Trophoblast cell (in vitro differentiated cells and primary cell): ENCODE measurements at regions not wholly inside any gene's neighbourhood (a gene's known extent, or its start where the extent isn't known, plus 50 kb on each side); places are given as distances from the start of the nearest gene placed in this dataset.

ENCODE experiments used
- DNase-seq, 2 donors: peaks; one replicate each; pipeline ENCODE4 v3.0.0-alpha.2; 2016
- H2AFZ ChIP-seq: 2 replicates; pipeline ENCODE4 v1.6.1; 2013; ENCODE audit warnings: low read length, moderate library complexity, mild to moderate bottlenecking; ENCODE audit not compliant: insufficient read depth, poor library complexity
- H2AK5ac ChIP-seq: 2 replicates; pipeline ENCODE4 v1.6.1; 2013; ENCODE audit warnings: mild to moderate bottlenecking, low read length
- H2BK120ac ChIP-seq: 2 replicates; pipeline ENCODE4 v1.6.1; 2013; ENCODE audit warnings: low read length, mild to moderate bottlenecking, moderate library complexity; ENCODE audit not compliant: insufficient read depth, poor library complexity
- H2BK12ac ChIP-seq: 2 replicates; pipeline ENCODE4 v1.6.1; 2013; ENCODE audit warnings: mild to moderate bottlenecking, low read length, moderate library complexity
- H2BK5ac ChIP-seq: 2 replicates; pipeline ENCODE4 v1.6.1; 2013; ENCODE audit warnings: low read length, low read depth, moderate library complexity, mild to moderate bottlenecking; ENCODE audit not compliant: poor library complexity
- H3K14ac ChIP-seq: 2 replicates; pipeline ENCODE4 v1.6.1; 2013; ENCODE audit warnings: mild to moderate bottlenecking, low read length
- H3K18ac ChIP-seq: 2 replicates; pipeline ENCODE4 v1.6.1; 2013; ENCODE audit warnings: mild to moderate bottlenecking, low read length
- H3K23ac ChIP-seq: 2 replicates; pipeline ENCODE4 v1.6.1; 2013; ENCODE audit warnings: low read length
- H3K27ac ChIP-seq: 2 replicates; pipeline ENCODE4 v1.5.1; 2013; ENCODE audit warnings: low read depth, mild to moderate bottlenecking, inconsistent platforms, low read length, moderate library complexity
- H3K27me3 ChIP-seq: 2 replicates; pipeline ENCODE4 v1.6.1; 2013; ENCODE audit warnings: inconsistent platforms, mild to moderate bottlenecking, low read length, moderate library complexity; ENCODE audit not compliant: insufficient read depth
- H3K36me3 ChIP-seq, 2 experiments: 1 replicate in 1 of 2; 2 replicates in 1 of 2; pipeline ENCODE4 v1.6.1; 2013; ENCODE audit warnings: low read length in 2 of 2, mild to moderate bottlenecking in 2 of 2, moderate library complexity in 1 of 2; ENCODE audit not compliant: insufficient read depth in 2 of 2, control insufficient read depth in 1 of 2
- H3K4ac ChIP-seq: 2 replicates; pipeline ENCODE4 v1.6.1; 2013; ENCODE audit warnings: low read depth, mild to moderate bottlenecking, low read length, moderate library complexity
- H3K4me1 ChIP-seq, 2 experiments: 1 replicate in 1 of 2; 2 replicates in 1 of 2; pipeline ENCODE4 v1.6.1; 2013; ENCODE audit warnings: low read length in 2 of 2, mild to moderate bottlenecking in 2 of 2, moderate library complexity in 1 of 2; ENCODE audit not compliant: insufficient read depth in 2 of 2, control insufficient read depth in 1 of 2
- H3K4me2 ChIP-seq: 2 replicates; pipeline ENCODE4 v1.6.1; 2013; ENCODE audit warnings: inconsistent platforms, mild to moderate bottlenecking, low read length, moderate library complexity
- H3K4me3 ChIP-seq: 2 replicates; pipeline ENCODE4 v1.5.1; 2013; ENCODE audit warnings: mild to moderate bottlenecking, low read depth, low read length, inconsistent platforms
- H3K79me1 ChIP-seq: one replicate; pipeline ENCODE4 v1.6.1; 2013; ENCODE audit warnings: low read length
- H3K79me2 ChIP-seq: 2 replicates; pipeline ENCODE4 v1.6.1; 2013; ENCODE audit warnings: low read length, mild to moderate bottlenecking; ENCODE audit not compliant: control insufficient read depth, insufficient read depth, poor library complexity
- H3K9ac ChIP-seq: 2 replicates; pipeline ENCODE4 v1.6.1; 2013; ENCODE audit warnings: mild to moderate bottlenecking, low read length
- H3K9me3 ChIP-seq: 2 replicates; pipeline ENCODE4 v1.6.1; 2013; ENCODE audit warnings: low read depth, mild to moderate bottlenecking, control low read depth, inconsistent platforms, low read length; ENCODE audit not compliant: insufficient read depth
- H4K12ac ChIP-seq: 2 replicates; pipeline ENCODE4 v1.6.1; 2013; ENCODE audit warnings: low read depth, mild to moderate bottlenecking, low read length, moderate library complexity
- H4K8ac ChIP-seq: 2 replicates; pipeline ENCODE4 v1.6.1; 2013; ENCODE audit warnings: low read depth, mild to moderate bottlenecking, low read length, moderate library complexity
- H4K91ac ChIP-seq: one replicate; pipeline ENCODE4 v1.6.1; 2013; ENCODE audit warnings: low read depth, mild to moderate bottlenecking, low read length, moderate library complexity
- WGBS: extraction: QIAGEN DNeasy Blood & Tissue Kit; methylation state at CpG from one replicate; pipeline ENCODE4 v1.1.7; 2013; ENCODE audit warnings: missing lambda C conversion rate; ENCODE audit not compliant: insufficient read length, insufficient coverage; ENCODE audit errors: extremely low coverage; 5-methylcytosine and 5-hydroxymethylcytosine counted together

GRCh38 chr5:21238786-21239185 is 1250.8 kb upstream of the CDH18 start:
- Histone ChIP-seq H3K36me3 (no peaks in the 10 kb centered on the region), H4K8ac (no peak overlapping the region), H3K27ac (no peak overlapping the region), H3K4me2 (no peak overlapping the region), H3K18ac (no peak overlapping the region), H4K12ac (no peak overlapping the region), H2BK12ac (no peak overlapping the region), H2AK5ac (no peak overlapping the region), H3K4me1 (no peaks in the 10 kb centered on the region), H4K91ac (no peak overlapping the region), H2BK5ac (no peak overlapping the region), H3K79me2 (no peaks in the 10 kb centered on the region), H3K4me3 (no peak overlapping the region), H3K9ac (no peak overlapping the region), H3K27me3 (no peaks in the 10 kb centered on the region), H3K14ac (no peak overlapping the region), H3K4ac (no peak overlapping the region), H3K23ac (no peak overlapping the region), H3K79me1 (no peaks in the 10 kb centered on the region), H2AFZ (no peak overlapping the region), H3K9me3 (no peaks in the 10 kb centered on the region), H2BK120ac (no peak overlapping the region)
- DNase-seq = no peak
- 100% methylated on average over 1 of the region's 4 CpGs for WGBS

GRCh38 chr5:21237461-21237860 is 1249.5 kb upstream of the CDH18 start:
- no peak for DNase-seq
- Histone ChIP-seq H3K23ac (no peak overlapping the region), H2BK5ac (no peak overlapping the region), H2BK120ac (no peak overlapping the region), H3K79me1 (no peaks in the 10 kb centered on the region), H4K8ac (no peak overlapping the region), H2BK12ac (no peak overlapping the region), H3K4me3 (no peak overlapping the region), H2AFZ (no peak overlapping the region), H3K79me2 (no peaks in the 10 kb centered on the region), H3K14ac (no peak overlapping the region), H3K4me1 (no peaks in the 10 kb centered on the region), H3K18ac (no peak overlapping the region), H3K9ac (no peak overlapping the region), H3K4ac (no peak overlapping the region), H4K91ac (no peak overlapping the region), H2AK5ac (no peak overlapping the region), H3K9me3 (no peaks in the 10 kb centered on the region), H3K27ac (no peak overlapping the region), H3K4me2 (no peak overlapping the region), H4K12ac (no peak overlapping the region), H3K27me3 (no peaks in the 10 kb centered on the region), H3K36me3 (no peaks in the 10 kb centered on the region)
- no CpG with 5 or more reads among the region's 1 CpG for WGBS

- H3K79me2 ChIP-seq = no peaks in the 10 kb centered on the region
- H4K91ac ChIP-seq = no peak overlapping the region
- no peak for DNase-seq
- no peak overlapping the region for H3K4me3 ChIP-seq
- no peaks in the 10 kb centered on the region for H3K27me3 ChIP-seq
- no peak overlapping the region for H2AFZ ChIP-seq
- H3K4me1 ChIP-seq = no peaks in the 10 kb centered on the region
- no peak overlapping the region for H3K18ac ChIP-seq
- no peaks in the 10 kb centered on the region for H3K79me1 ChIP-seq
- H3K36me3 ChIP-seq = no peaks in the 10 kb centered on the region
- H2BK5ac ChIP-seq = no peak overlapping the region
- WGBS = no CpG with 5 or more reads among the region's 2 CpGs
- H3K9me3 ChIP-seq = no peaks in the 10 kb centered on the region
- H2AK5ac ChIP-seq = no peak overlapping the region
- no peak overlapping the region for H2BK12ac ChIP-seq
- no peak overlapping the region for H4K8ac ChIP-seq
- no peak overlapping the region for H3K4me2 ChIP-seq
- H3K23ac ChIP-seq = no peak overlapping the region
- no peak overlapping the region for H3K14ac ChIP-seq
- H3K9ac ChIP-seq = no peak overlapping the region
- no peak overlapping the region for H3K27ac ChIP-seq
- H3K4ac ChIP-seq = no peak overlapping the region
- H4K12ac ChIP-seq = no peak overlapping the region
- no peak overlapping the region for H2BK120ac ChIP-seq
Measured at GRCh38 chr5:21236971-21237427, 1249.0 kb upstream of the CDH18 start.

- Histone ChIP-seq H3K14ac (no peak overlapping the region), H3K36me3 (no peaks in the 10 kb centered on the region), H2BK120ac (no peak overlapping the region), H3K27ac (no peak overlapping the region), H3K4ac (no peak overlapping the region), H3K18ac (no peak overlapping the region), H4K8ac (no peak overlapping the region), H2BK12ac (no peak overlapping the region), H3K23ac (no peak overlapping the region), H3K4me1 (no peaks in the 10 kb centered on the region), H3K4me2 (no peak overlapping the region), H2AFZ (no peak overlapping the region), H3K9ac (no peak overlapping the region), H3K79me1 (no peaks in the 10 kb centered on the region), H3K79me2 (no peaks in the 10 kb centered on the region), H3K4me3 (no peak overlapping the region), H2BK5ac (no peak overlapping the region), H4K12ac (no peak overlapping the region), H2AK5ac (no peak overlapping the region), H4K91ac (no peak overlapping the region), H3K27me3 (no peaks in the 10 kb centered on the region), H3K9me3 (no peaks in the 10 kb centered on the region)
- no CpG with 5 or more reads among the region's 1 CpG for WGBS
- DNase-seq = no peak
Measured at GRCh38 chr5:21236104-21236503, 1248.1 kb upstream of the CDH18 start.
